Stimulated activated CD4-positive, alpha-beta T cell treated with anti-CD3 and anti-CD28 coated beads, Interleukin-2, amount 100 ng/mL, for 24 hours (primary cell): ENCODE measurements at regions not wholly inside any gene's neighbourhood (a gene's known extent, or its start where the extent isn't known, plus 50 kb on each side); places are given as distances from the start of the nearest gene placed in this dataset.
"Not testable (repeated sequence)": the region's sequence is repeated elsewhere in the genome, so short reads cannot be mapped to it uniquely, and the experiment has no call there.

ENCODE experiments used
- DNase-seq, 2 donors: peaks; one replicate each; pipeline ENCODE4 v3.0.0-alpha.2; 2020

DNA sequence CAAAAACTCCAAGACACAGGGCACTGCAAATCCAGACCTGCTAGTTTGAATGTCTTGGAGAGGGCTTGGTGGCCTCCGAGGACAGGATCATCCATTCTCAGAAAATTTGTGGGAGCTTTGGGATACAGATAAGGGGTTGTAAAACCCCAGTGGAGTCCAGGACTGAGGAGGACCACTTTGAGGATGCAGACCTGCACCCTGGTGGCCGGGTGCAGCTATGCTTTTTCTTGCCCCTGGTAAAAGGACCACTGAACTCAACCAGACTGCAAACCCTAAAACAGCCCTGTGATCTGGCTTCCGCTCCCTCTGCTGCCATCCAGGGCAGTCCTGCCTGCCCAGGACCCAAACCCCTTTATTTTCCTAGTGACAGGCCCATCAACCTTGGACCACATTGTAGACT is 169.5 kb upstream of the DAAM1 start:
- no peak for DNase-seq

DNA sequence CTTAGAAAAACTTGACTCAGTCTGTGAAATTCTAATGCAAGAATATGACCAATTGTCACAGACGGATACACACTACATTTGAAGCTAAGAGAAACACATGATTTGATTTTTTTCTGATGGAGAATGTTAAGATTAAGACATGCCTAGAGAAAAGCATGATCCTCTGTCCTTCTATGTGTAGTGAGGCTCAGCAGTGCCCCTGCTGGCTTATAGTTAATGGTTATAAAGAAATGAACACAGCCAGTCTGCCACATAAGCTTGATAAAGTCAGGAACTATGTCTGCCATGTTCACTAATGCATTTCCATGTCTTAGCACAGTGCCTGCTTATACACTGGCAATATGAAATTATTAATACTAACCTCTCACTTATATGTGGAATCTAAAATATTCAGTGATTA is 168.1 kb upstream of the DAAM1 start:
- no peak for DNase-seq

DNA sequence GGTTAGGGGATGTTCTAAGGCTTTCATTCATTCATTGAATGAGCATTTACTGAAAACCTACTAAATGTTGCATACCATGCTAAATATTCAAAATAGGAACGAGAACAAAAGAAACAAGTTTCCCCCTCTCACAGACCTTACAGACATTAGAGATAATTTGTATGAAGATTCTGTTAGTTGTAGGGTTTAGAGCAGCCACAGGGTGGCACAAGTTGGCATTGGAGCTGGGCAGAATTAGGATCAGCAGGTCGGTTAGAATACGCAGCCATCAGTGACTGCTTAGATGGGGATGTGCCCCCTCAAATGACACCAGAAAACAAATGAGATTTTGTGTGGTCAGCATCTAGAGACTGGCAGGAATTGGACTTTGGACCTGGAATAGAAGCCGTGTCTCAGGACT is 166.3 kb upstream of the DAAM1 start:
- no peak for DNase-seq

DNA sequence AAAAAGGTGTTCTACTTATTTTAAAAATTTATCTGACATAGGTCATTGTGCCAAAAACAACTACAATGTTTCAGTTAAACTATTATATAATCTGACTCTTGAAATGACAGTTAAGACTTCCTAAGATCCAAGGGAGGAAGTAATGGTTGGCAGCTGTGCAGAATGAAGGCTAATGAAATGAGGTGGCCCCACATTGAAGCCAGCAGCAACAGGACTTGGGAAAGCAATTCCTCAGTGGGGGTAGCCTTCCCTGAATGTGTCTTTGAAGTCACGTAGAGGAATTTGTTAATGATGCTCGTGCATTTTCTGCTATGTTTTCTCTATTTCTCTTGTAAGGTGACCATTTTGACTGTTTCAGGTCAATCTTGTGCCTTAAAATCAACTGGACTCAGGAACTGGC is 162.4 kb upstream of the DAAM1 start:
- no peak for DNase-seq

DNA sequence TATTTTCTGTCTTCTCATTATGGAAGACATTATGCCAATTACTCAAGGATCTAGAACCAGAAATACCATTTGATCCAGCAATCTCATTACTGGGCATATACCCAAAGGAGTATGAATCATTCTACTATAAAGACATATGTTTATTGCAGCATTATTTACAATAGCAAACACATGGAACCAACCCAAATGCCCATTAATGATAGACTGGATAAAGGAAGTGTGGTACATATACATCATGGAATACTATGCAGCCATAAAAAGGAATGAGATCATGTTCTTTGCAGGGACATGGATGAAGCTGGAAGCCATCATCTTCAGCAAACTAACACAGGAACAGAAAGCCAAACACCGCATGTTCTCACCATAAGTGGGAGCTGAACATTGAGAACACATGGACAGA is 161.8 kb upstream of the DAAM1 start:
- not testable (repeated sequence) for DNase-seq

DNA sequence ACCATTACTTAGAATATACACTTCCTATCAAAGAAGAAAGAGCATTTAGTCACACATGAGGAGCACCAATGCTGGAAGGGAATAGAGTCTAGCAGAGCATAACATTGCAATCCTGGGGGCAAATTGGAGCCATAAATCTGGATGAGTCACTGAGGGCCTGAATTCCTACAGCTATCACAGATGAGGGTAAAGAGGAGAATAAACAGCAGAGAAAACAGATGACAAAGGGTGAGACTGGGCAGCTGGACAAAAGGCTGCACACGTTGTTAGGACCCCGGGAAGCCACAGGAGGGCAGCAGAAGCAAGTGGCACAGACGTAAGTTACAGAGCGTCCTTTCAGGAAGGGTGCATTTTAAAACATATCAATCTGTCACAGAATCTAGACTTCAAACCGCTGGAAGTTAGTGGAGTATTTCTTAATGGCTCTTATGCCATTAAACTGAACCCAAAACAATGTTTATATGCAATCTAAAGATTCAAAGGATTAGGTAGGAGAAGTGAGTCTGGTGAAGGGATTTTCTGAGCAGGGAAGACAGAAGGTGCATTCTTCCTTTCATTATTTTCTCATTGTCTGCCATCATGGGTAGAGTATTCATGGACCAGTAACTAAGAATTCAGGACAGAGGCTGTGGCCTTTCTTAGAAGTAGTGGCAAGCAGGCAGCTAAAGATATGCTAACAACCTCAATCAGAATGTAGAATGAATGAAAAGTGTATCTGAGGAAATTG is 159.8 kb upstream of the DAAM1 start:
- DNase-seq: peak in 1 of 2 donors; percentile 43

DNA sequence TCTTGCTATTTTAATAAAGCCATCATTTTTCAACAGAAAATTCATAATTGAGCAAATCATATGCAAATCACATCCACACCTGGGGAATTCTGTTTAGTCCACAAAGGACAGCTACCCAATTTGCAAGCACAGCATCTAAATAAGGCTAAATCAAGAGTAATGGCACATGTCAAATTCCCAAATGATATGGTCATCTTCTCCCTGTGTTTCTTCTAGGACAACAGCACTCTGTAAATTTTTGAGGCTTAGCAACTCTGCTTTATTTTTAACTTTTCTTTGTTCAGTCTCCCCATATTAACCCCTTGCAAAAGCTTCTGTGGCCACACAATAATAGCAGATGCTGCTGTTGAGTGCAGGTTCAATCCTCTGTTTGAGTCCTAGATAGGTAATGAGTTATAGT is 155.6 kb upstream of the DAAM1 start:
- DNase-seq: no peak

DNA sequence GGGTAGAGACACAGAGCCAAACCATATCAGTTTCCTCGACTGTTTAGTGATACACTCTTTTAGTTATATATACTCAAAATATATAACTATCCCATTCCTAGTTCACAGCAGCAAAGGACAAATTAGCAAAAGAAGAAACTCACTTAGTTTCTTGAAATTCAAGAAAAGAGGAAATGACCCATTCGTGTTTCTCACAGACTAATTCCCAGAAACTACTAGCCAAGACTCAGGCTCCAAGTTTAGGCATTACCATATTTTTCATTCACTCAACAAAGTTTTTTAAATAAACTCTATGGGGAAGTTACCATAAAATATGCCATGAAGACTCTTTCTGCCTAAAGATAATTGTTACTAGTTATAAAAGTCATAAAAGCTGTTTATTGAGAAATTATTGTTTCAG is 152.3 kb upstream of the DAAM1 start:
- DNase-seq: no peak

DNA sequence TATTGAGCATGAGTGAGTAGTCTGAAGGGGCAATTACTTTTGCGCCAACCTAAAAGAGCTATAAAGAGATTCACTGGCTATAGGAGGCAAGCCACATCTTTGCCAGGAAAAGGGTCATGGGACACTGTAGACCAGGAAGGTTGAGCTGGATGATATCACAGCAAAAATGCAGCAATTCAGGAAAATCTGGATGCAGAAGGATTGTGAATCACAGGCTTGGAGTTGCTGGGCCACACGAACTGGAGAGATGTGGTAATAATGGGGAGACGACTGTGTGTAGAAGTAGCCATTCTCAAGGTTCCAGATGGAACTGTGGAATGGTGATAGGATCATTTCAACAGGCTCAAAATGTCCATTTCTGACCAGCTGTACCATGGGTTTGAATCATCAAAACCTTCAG is 151.4 kb upstream of the DAAM1 start:
- DNase-seq: no peak

DNA sequence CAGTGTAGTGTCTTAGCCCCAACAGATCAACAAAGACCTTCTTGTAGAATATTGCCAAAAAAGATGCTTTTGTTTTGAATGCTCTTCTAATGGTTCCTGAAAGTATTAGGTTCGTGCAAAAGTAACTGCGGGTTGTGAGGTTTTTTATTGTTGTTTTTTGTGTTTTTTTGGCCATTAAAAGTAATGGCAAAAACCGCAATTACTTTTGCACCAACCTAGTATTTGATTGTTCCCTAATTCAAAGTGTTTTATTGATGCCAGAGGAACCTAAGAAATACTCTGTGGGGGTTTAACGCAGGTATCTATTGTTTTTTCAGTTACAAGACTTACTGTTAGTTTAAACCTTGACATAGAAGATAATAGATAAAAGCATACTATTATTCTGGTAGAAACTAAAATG is 150.8 kb upstream of the DAAM1 start:
- DNase-seq: no peak

DNA sequence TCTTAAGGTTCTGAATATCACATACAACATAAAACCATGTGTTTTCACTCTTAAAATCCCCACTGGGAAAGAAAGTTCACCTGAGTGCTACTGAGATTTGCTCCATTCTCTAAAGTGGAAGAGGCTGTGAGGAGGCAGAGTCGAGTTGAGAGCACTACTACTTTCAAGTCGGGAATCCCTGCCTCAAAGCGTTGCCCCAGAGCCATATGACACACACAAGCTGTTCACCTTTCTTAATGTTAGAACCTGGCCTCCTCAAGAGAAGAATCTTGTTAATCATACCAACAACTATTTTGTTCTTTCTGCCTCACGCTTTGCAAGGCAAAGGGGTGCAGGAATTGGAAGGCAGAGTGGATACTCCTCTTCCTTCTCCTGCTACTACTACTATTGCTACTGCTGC is 149.7 kb upstream of the DAAM1 start:
- no peak for DNase-seq

DNA sequence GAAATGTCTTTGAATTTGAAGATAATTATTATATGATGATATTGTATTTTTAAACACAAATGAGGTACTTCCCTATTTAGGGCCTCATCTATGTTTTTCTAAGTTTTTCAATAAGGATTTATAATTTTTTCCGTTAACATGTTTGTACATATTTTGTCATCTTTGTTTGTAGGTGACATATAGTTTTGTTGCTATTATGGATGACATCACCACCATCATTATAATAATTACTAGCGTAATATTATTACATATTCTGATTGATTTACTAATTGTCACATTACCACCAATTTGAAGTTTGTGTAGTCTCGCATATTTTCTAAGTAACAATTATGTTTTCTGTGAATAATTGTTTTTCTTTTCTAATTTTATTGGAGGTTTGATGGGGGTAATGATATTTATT is 147.2 kb upstream of the DAAM1 start:
- DNase-seq: no peak

DNA sequence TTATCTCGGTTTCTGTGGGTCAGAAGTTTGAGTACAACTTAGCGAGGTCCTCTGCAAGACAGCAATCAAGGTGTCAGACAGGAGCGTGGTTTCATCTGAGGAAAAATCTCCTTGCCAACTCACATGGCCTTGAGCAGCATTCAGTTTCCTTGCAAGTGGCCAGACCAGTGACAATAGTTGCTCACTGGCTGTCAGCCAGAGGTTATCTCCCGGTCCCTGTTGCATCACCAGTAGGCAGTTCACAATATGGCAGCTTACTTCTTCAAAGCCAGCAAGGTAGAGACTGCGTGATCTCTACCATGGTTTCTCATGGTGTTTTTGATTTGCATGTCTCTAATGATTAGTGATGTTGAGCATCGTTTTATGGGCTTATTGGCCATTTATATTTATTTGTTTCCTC is 143.8 kb upstream of the DAAM1 start:
- DNase-seq: no peak

DNA sequence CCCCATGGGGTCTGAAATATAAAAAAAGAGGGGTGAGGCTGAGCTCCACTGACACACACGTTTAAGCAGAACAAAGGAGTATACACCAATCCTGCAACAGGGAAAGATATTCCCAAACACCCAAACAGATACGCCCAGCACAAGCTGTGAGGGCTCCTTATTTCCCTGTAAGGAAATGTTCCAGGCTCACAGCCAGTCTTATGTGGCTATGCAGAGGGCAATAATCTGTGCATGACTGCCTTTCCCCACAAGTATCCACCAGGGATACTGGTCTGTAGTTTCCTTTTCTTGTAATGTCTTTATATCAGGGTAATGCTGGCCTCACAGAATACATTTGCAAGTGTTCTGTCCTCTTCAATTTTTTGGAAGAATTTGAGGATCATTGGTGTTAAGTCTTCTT is 141.7 kb upstream of the DAAM1 start:
- DNase-seq: no peak

DNA sequence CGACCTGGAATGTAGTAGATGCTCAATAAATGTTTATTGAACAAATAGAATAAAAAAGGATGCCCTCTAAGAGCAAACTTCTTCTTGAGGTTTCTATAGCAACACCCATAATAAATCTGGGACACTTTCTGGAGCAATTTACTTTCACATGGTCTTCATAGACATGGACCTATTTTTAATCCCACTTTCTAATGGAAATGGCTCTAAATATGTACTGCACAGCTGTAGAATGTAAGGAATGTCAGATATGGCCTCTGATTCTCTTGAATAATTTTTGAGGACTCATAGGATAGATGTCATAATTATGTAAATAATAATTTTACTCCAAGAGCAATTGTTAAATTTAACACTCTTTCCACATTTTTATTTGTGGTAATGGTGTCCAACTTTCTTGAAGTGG is 133.5 kb upstream of the DAAM1 start:
- no peak for DNase-seq

DNA sequence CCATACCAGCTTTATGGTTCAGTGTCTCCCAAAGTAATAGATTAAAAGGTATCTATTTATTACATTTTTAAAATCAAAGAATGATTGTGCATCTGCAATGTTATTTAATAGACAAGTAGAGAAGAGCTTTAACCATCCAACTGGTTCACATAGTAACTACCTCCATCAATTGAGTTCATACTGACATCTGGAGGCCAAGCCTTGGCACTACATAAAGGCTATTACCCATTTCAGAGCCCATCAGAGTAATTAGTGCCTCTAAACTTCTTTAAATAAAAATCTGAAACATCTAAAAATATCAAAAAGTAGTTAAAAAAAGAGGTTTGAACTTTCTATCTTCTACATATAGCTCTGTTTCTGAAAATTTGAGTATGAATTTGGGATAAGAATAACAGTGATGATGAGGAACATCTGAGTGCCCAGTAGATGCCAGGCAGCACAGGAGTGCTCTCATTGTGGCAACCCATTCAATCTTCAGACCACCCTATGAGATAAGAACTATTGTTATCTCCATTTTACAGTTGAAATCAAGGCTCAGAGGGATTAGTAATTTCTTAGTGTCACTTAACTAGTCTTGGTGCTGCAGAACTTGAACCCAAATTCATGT is 132.9 kb upstream of the DAAM1 start:
- DNase-seq: peak; percentile 15 to 33

DNA sequence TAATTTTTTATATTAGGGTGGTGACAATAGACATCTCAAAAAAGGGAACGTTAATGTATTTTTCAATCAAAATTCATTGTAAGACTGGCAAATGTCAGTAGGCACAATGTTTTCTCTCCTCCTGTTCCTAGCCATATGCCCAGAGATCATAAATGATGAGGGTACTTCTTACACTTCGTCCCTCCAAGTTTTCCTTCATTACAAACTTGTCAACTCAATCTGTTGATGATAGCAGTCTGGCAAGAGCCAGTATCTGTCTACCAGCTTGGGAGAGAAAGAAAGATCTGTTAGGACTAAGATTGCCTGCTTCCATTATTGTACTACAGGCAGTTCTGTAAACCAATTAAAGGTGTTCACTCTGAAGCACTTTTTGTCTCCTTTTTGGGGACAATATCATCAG is 130.9 kb upstream of the DAAM1 start:
- DNase-seq: no peak

DNA sequence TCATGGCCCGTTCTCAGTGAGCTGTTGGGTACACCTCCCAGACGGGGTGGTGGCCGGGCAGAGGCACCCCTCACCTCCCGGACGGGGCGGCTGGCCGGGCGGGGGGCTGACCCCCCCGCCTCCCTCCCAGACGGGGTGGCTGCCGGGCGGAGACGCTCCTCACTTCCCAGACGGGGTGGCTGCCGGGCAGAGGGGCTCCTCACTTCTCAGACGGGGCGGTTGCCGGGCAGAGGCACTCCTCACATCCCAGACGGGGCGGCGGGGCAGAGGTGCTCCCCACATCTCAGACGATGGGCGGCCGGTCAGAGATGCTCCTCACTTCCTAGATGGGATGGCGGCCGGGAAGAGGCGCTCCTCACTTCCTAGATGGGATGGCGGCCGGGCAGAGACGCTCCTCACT is 129.7 kb upstream of the DAAM1 start:
- DNase-seq: not testable (repeated sequence)

DNA sequence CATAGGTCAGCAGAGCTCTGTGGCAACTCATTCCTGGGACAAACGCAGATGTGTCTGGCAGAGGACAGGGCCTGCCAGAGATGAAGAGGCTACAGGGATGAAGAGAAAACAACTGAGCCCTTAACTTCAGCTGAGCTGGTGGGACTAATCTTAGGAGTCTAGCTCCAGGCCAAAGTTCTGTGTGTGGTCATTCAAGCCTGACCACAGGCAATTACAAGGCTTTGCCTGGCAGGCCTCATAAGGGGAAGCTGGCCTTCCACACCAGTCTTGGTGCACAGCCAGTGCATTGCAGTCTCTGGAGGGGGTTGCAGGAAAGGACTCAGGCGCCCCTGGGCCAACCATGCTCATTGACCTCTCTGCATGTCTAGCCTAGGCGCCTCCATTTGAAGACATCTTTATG is 127.6 kb upstream of the DAAM1 start:
- DNase-seq: no peak

DNA sequence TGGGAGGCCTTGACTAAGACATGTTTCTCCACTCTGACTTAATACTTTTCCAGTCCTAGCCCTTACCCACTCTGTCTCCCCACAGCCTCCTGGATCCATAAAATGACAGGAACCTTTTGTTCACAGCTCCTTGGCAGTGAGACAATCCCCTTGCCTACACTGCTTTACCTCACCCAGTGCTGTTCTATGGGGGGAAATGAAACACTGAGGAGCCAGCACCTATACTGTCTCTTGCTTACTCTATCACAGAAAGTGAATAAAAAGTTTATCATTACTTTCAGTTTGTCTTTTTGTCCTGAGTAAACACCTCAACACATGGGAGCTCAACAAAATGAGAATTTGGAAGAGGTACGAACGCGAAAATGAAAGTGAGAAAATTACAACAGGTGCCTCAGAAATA is 127.2 kb upstream of the DAAM1 start:
- DNase-seq: no peak

DNA sequence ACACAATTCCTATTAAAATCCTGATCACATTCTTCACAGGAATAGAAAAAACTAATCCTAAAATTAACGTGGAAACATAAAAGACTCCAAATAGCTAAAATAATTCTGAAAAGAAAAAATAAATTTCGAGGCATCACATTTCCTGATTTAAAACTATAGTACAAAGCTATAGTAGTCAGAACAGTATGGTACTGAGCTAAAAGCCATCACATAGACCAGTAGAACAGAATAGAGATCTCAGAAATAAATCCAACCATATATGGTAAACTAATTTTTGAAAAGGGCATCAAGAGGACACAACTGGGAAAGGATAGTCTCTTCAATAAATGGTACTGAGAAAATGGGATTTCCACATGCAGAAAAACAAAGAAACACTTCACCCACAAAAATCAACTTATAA is 125.2 kb upstream of the DAAM1 start:
- DNase-seq: no peak

DNA sequence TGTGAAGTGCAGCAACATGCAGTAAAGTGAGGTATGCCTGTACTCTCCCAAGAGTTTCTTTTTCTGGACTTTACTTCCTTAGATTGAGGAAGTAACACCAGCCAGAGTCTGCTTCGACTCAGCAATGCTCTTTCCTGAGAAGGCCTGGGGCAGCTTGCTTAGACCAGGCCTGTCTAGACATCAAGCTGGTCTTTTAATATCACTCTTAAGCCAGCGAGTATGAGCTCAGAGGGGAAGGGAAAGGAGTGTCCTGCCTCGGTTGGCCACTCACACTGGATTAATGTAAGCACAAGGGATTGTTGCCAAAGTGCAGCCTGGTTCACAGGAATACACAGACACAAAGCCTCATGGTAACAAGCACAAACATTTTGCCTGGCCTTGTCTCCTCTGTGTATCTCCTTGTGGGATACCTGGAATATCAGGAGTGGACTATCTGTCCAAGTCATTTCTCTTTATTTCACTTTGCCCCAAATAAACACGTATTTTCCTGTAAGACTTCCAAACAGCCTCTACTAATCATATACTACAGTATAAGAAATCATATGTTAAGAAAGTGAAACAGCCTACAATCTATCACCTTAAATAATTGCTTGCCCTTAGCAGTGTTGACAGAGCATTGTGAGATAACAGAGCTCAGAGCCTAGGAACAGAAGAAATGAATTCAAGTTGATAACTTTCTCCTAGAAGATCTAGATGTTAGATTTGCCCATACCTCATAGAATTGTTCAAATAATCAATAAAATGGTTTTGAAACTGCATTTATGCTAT is 121.2 kb upstream of the DAAM1 start:
- DNase-seq: no peak

DNA sequence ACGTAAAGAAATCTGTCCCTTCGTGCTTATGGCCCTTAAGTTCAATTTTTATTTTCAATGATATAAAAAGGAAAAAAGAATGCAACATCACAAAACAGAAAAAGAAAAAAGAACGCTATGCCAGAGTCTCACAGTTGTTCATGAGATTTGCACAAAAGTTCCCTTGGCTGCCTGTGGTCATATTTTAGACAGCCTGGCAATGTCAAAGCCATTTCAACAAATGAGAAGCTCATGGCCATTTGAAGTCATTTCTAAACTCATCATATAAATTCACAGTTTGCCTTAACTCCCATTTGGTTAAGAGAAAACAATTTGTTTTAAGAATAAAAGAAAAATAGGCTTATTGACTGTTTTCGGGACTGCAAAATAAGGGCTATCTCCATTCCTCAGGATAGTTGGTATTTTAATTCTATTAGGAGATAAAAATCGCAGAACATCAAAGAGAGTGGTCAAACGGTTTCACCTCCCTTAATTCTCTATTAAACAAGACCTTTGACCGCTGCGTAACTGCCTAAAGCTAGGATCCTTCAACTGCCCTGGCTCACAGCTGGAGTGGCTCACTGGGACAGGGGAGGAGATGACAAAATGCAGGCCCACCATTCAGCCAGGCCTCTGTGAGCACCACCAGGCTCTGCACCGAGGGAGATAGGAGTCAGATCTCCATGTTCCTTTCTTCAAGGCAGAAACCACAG is 119.2 kb upstream of the DAAM1 start:
- DNase-seq: no peak

DNA sequence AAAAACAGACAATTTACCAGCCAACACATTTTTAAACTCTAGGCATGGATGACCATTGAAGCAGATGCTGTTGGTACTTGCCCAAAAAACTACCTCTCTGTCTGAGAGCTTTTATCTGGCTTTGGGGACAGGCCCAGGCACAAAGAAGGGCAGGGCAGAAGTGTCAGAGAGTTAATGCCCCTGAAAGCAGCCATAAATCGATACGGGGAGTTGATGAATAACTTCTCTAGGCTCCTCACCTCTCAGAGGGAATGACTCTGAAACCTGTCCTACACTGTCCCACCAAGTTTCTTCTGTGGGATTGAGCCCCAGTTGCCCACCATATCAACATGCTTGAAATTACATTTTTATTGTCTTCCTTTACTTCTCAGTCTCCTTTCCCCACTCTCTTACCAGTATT is 113.0 kb upstream of the DAAM1 start:
- no peak for DNase-seq
